H9 (cell line): ENCODE measurements at regions not wholly inside any gene's neighbourhood (a gene's known extent, or its start where the extent isn't known, plus 50 kb on each side); places are given as distances from the start of the nearest gene placed in this dataset.

Experiments
- DNase-seq: peaks from one replicate; pipeline ENCODE4 v3.0.0-alpha.2; 2017
- H2AFZ ChIP-seq: one replicate; pipeline ENCODE4 v1.6.1; 2013; ENCODE audit warnings: mild to moderate bottlenecking, low read length, control low read depth, moderate library complexity
- H2AK5ac ChIP-seq: 2 replicates; pipeline ENCODE4 v1.6.1; 2013; ENCODE audit warnings: low read length, control low read depth, mixed read lengths; ENCODE audit not compliant: insufficient read length
- H2BK120ac ChIP-seq: one replicate; pipeline ENCODE4 v1.6.1; 2013; ENCODE audit warnings: low read depth, mild to moderate bottlenecking, low read length, control low read depth, inconsistent platforms; ENCODE audit not compliant: poor library complexity, severe bottlenecking
- H2BK12ac ChIP-seq: 2 replicates; pipeline ENCODE4 v1.6.1; 2013; ENCODE audit warnings: low read length, control low read depth, mixed read lengths, low read depth; ENCODE audit not compliant: insufficient read length
- H2BK15ac ChIP-seq: 2 replicates; pipeline ENCODE4 v1.6.1; 2013; ENCODE audit warnings: low read depth, low read length, control low read depth
- H2BK20ac ChIP-seq: one replicate; pipeline ENCODE4 v1.6.1; 2013; ENCODE audit warnings: low read depth, mild to moderate bottlenecking, low read length, control low read depth, inconsistent platforms; ENCODE audit not compliant: poor library complexity, severe bottlenecking
- H2BK5ac ChIP-seq: 2 replicates; pipeline ENCODE4 v1.6.1; 2013; ENCODE audit warnings: low read length, control low read depth, mixed read lengths; ENCODE audit not compliant: insufficient read length
- H3K14ac ChIP-seq: 2 replicates; pipeline ENCODE4 v1.6.1; 2013; ENCODE audit warnings: low read length, control low read depth; ENCODE audit not compliant: insufficient read depth
- H3K18ac ChIP-seq: 2 replicates; pipeline ENCODE4 v1.6.1; 2013; ENCODE audit warnings: low read depth, mild to moderate bottlenecking, mixed read lengths, low read length, control low read depth; ENCODE audit not compliant: insufficient read length
- H3K23ac ChIP-seq: 2 replicates; pipeline ENCODE4 v1.6.1; 2013; ENCODE audit warnings: low read length, control low read depth, mixed read lengths, low read depth; ENCODE audit not compliant: insufficient read length
- H3K23me2 ChIP-seq: 2 replicates; pipeline ENCODE4 v1.6.1; 2013; ENCODE audit warnings: low read depth, mild to moderate bottlenecking, mixed read lengths, low read length, control low read depth; ENCODE audit not compliant: insufficient read length, poor library complexity, severe bottlenecking
- H3K27ac ChIP-seq: 2 replicates; pipeline ENCODE4 v1.5.1; 2013; ENCODE audit warnings: low read length, control low read depth, mixed read lengths, low read depth; ENCODE audit not compliant: insufficient read length
- H3K27me3 ChIP-seq: 2 replicates; pipeline ENCODE4 v1.6.1; 2013; ENCODE audit warnings: low read length, control low read depth, inconsistent platforms; ENCODE audit not compliant: insufficient read depth
- H3K4ac ChIP-seq: 2 replicates; pipeline ENCODE4 v1.6.1; 2013; ENCODE audit warnings: low read depth, mild to moderate bottlenecking, control low read depth, inconsistent platforms, low read length, moderate library complexity
- H3K4me1 ChIP-seq: 2 replicates; pipeline ENCODE4 v1.6.1; 2013; ENCODE audit warnings: low read length, control low read depth, inconsistent platforms; ENCODE audit not compliant: insufficient read depth
- H3K4me2 ChIP-seq: 2 replicates; pipeline ENCODE4 v1.6.1; 2013; ENCODE audit warnings: low read length, control low read depth, mixed read lengths; ENCODE audit not compliant: insufficient read length, insufficient read depth
- H3K56ac ChIP-seq: 2 replicates; pipeline ENCODE4 v1.6.1; 2013; ENCODE audit warnings: low read depth, mild to moderate bottlenecking, mixed read lengths, low read length, control low read depth; ENCODE audit not compliant: insufficient read length
- H3K79me1 ChIP-seq: 2 replicates; pipeline ENCODE4 v1.6.1; 2013; ENCODE audit warnings: low read depth, mild to moderate bottlenecking, moderate library complexity, low read length, control low read depth, inconsistent platforms; ENCODE audit not compliant: insufficient read depth, poor library complexity, severe bottlenecking
- H3K79me2 ChIP-seq: 2 replicates; pipeline ENCODE4 v1.6.1; 2013; ENCODE audit warnings: low read length, control low read depth, inconsistent platforms; ENCODE audit not compliant: insufficient read depth
- H3K9ac ChIP-seq: 2 replicates; pipeline ENCODE4 v1.6.1; 2013; ENCODE audit warnings: low read length, control low read depth, mixed read lengths; ENCODE audit not compliant: insufficient read length; ENCODE audit errors: extremely low read depth
- H3K9me3 ChIP-seq: one replicate; pipeline ENCODE4 v1.6.1; 2013; ENCODE audit warnings: low read depth, low read length, inconsistent platforms; ENCODE audit not compliant: control insufficient read depth
- H3T11ph ChIP-seq: one replicate; pipeline ENCODE4 v1.6.1; 2013; ENCODE audit warnings: mild to moderate bottlenecking, low read length, control low read depth, inconsistent platforms
- H4K20me1 ChIP-seq: one replicate; pipeline ENCODE4 v1.6.1; 2013; ENCODE audit not compliant: control insufficient read depth, insufficient read length, insufficient read depth
- H4K5ac ChIP-seq: 2 replicates; pipeline ENCODE4 v1.6.1; 2013; ENCODE audit warnings: low read depth, mild to moderate bottlenecking, mixed read lengths, low read length, control low read depth; ENCODE audit not compliant: insufficient read length
- H4K8ac ChIP-seq: replicated peaks from 2 replicates; pipeline ENCODE4 v1.6.1; 2013; ENCODE audit warnings: low read length, control low read depth, mixed read lengths, low read depth; ENCODE audit not compliant: insufficient read length
- H4K91ac ChIP-seq: 2 replicates; pipeline ENCODE4 v1.6.1; 2013; ENCODE audit warnings: low read depth, mild to moderate bottlenecking, moderate library complexity, mixed read lengths, low read length, control low read depth; ENCODE audit not compliant: insufficient read length
- H3K27ac Mint-ChIP-seq, 3 experiments: 2 replicates in 2 of 3; 3 replicates in 1 of 3; pipeline ENCODE4 v1.8.0; 2020 to 2021; ENCODE audit warnings: mixed read lengths in 3 of 3, mild to moderate bottlenecking in 1 of 3, moderate library complexity in 1 of 3
- H3K27me3 Mint-ChIP-seq: 2 replicates; pipeline ENCODE4 v1.8.0; 2021; ENCODE audit warnings: low read depth, mild to moderate bottlenecking, moderate library complexity, mixed read lengths
- H3K36me3 Mint-ChIP-seq, 3 experiments: 2 replicates in 2 of 3; 3 replicates in 1 of 3; pipeline ENCODE4 v1.8.0; 2020 to 2021; ENCODE audit warnings: low read depth in 3 of 3, mixed read lengths in 3 of 3; ENCODE audit not compliant: insufficient read depth in 1 of 3
- H3K4me1 Mint-ChIP-seq, 2 experiments: 2 replicates each; pipeline ENCODE4 v1.8.0; 2020; ENCODE audit warnings: mixed read lengths in 2 of 2
- H3K4me3 Mint-ChIP-seq, 2 experiments: 2 replicates in 1 of 2; 3 replicates in 1 of 2; pipeline ENCODE4 v1.8.0; 2020 to 2021; ENCODE audit warnings: mild to moderate bottlenecking in 2 of 2, mixed read lengths in 2 of 2, moderate library complexity in 1 of 2
- H3K9me3 Mint-ChIP-seq, 2 experiments: 2 replicates in 1 of 2; 3 replicates in 1 of 2; pipeline ENCODE4 v1.8.0; 2020; ENCODE audit warnings: mild to moderate bottlenecking in 2 of 2, mixed read lengths in 2 of 2, moderate library complexity in 1 of 2
- CTCF ChIP-seq: fragments of 200-600 bp; sonication (generic); conservative IDR thresholded peaks from 3 replicates; pipeline ENCODE4 v1.8.0; 2021; ENCODE audit warnings: antibody characterized with exemption, mild to moderate bottlenecking
- WGBS: extraction: QIAGEN DNeasy Blood & Tissue Kit; methylation state at CpG from one replicate; pipeline ENCODE4 v1.1.7; 2013; ENCODE audit warnings: missing lambda C conversion rate, low lambda C conversion rate, mixed read lengths; ENCODE audit not compliant: insufficient read length; ENCODE audit errors: extremely low coverage; 5-methylcytosine and 5-hydroxymethylcytosine counted together

GRCh38 chr7:25617214-25617613 lies 388.9 kb upstream of the NPVF start:
- H4K20me1 ChIP-seq, result no peaks in the 10 kb centered on the region
- Mint-ChIP-seq H3K9me3 (peaks cover 0 to 4% of the 10 kb centered on the region in 2 experiments; a peak in 4 of 5 replicates), H3K27me3 (no peaks in the 10 kb centered on the region; the same call in 1 of the 2 replicates), H3K27ac (no peak overlapping the region), H3K4me3 (no peak overlapping the region), H3K36me3 (peaks cover 0 to 8% (median 0%) of the 10 kb centered on the region in 3 experiments; a peak in 3 of 7 replicates), H3K4me1 (0 out of 4 replicates have a peak, but pooled peaks cover 0 to 2% of the 10 kb centered on the region in 2 experiments)
- no peaks in the 10 kb centered on the region for H3K79me2 ChIP-seq
- no peak overlapping the region for H3K9ac ChIP-seq
- no peaks in the 10 kb centered on the region for H3K4me1 ChIP-seq
- no peaks in the 10 kb centered on the region for H3K9me3 ChIP-seq
- H2BK20ac ChIP-seq, result no peak overlapping the region
- H3K56ac ChIP-seq, result no peak overlapping the region
- H3K27me3 ChIP-seq, result no peaks in the 10 kb centered on the region
- no peaks in the 10 kb centered on the region for H3K79me1 ChIP-seq
- H3K4me2 ChIP-seq, result no peak overlapping the region
- H2BK15ac ChIP-seq, result no peak overlapping the region
- no peak overlapping the region for H2AFZ ChIP-seq
- H4K5ac ChIP-seq, result no peak overlapping the region
- H2BK12ac ChIP-seq, result no peak overlapping the region
- no peak overlapping the region for H3K27ac ChIP-seq
- no peak for TF ChIP-seq CTCF
- no peak overlapping the region for H3T11ph ChIP-seq
- H3K23ac ChIP-seq, result no peak overlapping the region
- no peak overlapping the region for H4K91ac ChIP-seq
- no peak overlapping the region for H2BK5ac ChIP-seq
- H4K8ac ChIP-seq, result no peak overlapping the region
- no peak overlapping the region for H2BK120ac ChIP-seq
- WGBS, result no CpG with 5 or more reads among the region's 4 CpGs
- H2AK5ac ChIP-seq, result no peak overlapping the region
- no peak for DNase-seq
- H3K18ac ChIP-seq, result no peak overlapping the region
- H3K23me2 ChIP-seq, result no peaks in the 10 kb centered on the region
- no peak overlapping the region for H3K4ac ChIP-seq
- H3K14ac ChIP-seq, result no peak overlapping the region
